ENCODE measurements at regions not wholly inside any gene's neighbourhood (a gene's known extent, or its start where the extent isn't known, plus 50 kb on each side); places are given as distances from the start of the nearest gene placed in this dataset.

GRCh38 chr2:64763126-64763525 lies 109.4 kb upstream of the SERTAD2 start:
- H3K4me1 ChIP-seq: peaks cover 0 to 6% (median 0%) of the 10 kb centered on the region in 3 donors
- TF ChIP-seq EP300 (IDR thresholded peaks at IDR 0.05): no peak
- no peak for TF ChIP-seq POLR2AphosphoS5 (IDR thresholded peaks at IDR 0.05)
- no peak for TF ChIP-seq CTCF (IDR thresholded peaks at IDR 0.05)
- TF ChIP-seq POLR2A (IDR thresholded peaks at IDR 0.05): no peak
- no peaks in the 10 kb centered on the region for H3K27me3 ChIP-seq
- H3K36me3 ChIP-seq: no peaks in the 10 kb centered on the region
- 57 to 89% methylated on average over 1 of the region's 1 CpG for WGBS, 2 donors (ENCODE audit: low coverage in 1 of 2)
- no peak overlapping the region for H3K4me3 ChIP-seq
- H3K27ac ChIP-seq: no peak overlapping the region
- no peak for ATAC-seq
- no peaks in the 10 kb centered on the region for H3K9me3 ChIP-seq

GRCh38 chr2:64765160-64765805 lies 111.6 kb upstream of the SERTAD2 start:
- Histone ChIP-seq H3K36me3 (no peaks in the 10 kb centered on the region), H3K9me3 (no peaks in the 10 kb centered on the region), H3K27me3 (no peaks in the 10 kb centered on the region), H3K27ac (no peak overlapping the region), H3K4me1 (peaks cover 0 to 17% (median 3%) of the 10 kb centered on the region in 3 donors), H3K4me3 (no peak overlapping the region)
- WGBS, 2 donors (ENCODE audit: low coverage in 1 of 2): 75 to 90% methylated on average over 4 of the region's 4 CpGs
- no peak for ATAC-seq
- TF ChIP-seq CTCF (IDR thresholded peaks at IDR 0.05) (no peak), POLR2AphosphoS5 (IDR thresholded peaks at IDR 0.05) (no peak)

- Histone ChIP-seq H3K27ac (peak overlapping the region; percentile 92 to 98 (median 96)), H3K9me3 (no peaks in the 10 kb centered on the region), H3K4me1 (peaks cover 0 to 30% (median 3%) of the 10 kb centered on the region in 3 donors), H3K27me3 (no peaks in the 10 kb centered on the region), H3K36me3 (no peaks in the 10 kb centered on the region), H3K4me3 (peak overlapping the region; percentile 77 to 94)
- TF ChIP-seq POLR2A (IDR thresholded peaks at IDR 0.05): no peak
- TF ChIP-seq CTCF (IDR thresholded peaks at IDR 0.05): peak in 1 of 4 experiments; percentile 3
- 0 to 1% methylated on average over 13 of the region's 13 CpGs for WGBS, 2 donors (ENCODE audit: low coverage in 1 of 2)
- no peak for ATAC-seq
Observed at GRCh38 chr2:64766841-64767669, 113.3 kb upstream of the SERTAD2 start.

- WGBS, 2 donors (ENCODE audit: low coverage in 1 of 2): 0% methylated on average over 7 to 11 of the region's 66 CpGs
- Histone ChIP-seq H3K36me3 (no peaks in the 10 kb centered on the region), H3K4me1 (peaks cover 0 to 30% (median 3%) of the 10 kb centered on the region in 3 donors), H3K4me3 (peak overlapping the region; percentile 77 to 94), H3K9me3 (no peaks in the 10 kb centered on the region), H3K27ac (peak overlapping the region; percentile 92 to 98 (median 96)), H3K27me3 (no peaks in the 10 kb centered on the region)
- TF ChIP-seq EP300 (IDR thresholded peaks at IDR 0.05) (no peak), POLR2A (IDR thresholded peaks at IDR 0.05) (peak; percentile 90 to 96), CTCF (IDR thresholded peaks at IDR 0.05) (peak in 2 of 4 experiments; percentile 12 to 15), POLR2AphosphoS5 (IDR thresholded peaks at IDR 0.05) (peak; percentile 86)
- peak; percentile 97 for ATAC-seq
Observed at GRCh38 chr2:64767670-64768468, 114.2 kb upstream of the SERTAD2 start.
